HL-60/S4 treated with retinoic acid at 250 ng/mL for 4 days and 3 days (cell line): ENCODE measurements at regions not wholly inside any gene's neighbourhood (a gene's known extent, or its start where the extent isn't known, plus 50 kb on each side); places are given as distances from the start of the nearest gene placed in this dataset.
"Not testable (repeated sequence)": the region's sequence is repeated elsewhere in the genome, so short reads cannot be mapped to it uniquely, and the experiment has no call there.

Experiments used
- in situ Hi-C: fragments of 300-500 bp; cut with MboI; formaldehyde crosslinking; loops from 2 replicates; pipeline ENCODE4 v1.7.0; 2022; ENCODE audit warnings: low sequenced_read_pairs

GRCh38 chr11:115616971-115617370 is 112.8 kb upstream of the CADM1 start:
- in situ Hi-C loops = no loop called here

GRCh38 chr11:115613986-115614632 is 109.9 kb upstream of the CADM1 start:
- in situ Hi-C loops = no loop called here

- in situ Hi-C loops = no loop called here
These were observed 108.8 kb upstream of the CADM1 start for GRCh38 chr11:115613004-115613403.

GRCh38 chr11:115612046-115612730 is 108.0 kb upstream of the CADM1 start:
- in situ Hi-C loops = no loop called here

- in situ Hi-C loops = no loop called here
These were observed 107.1 kb upstream of the CADM1 start for GRCh38 chr11:115611343-115611742.

GRCh38 chr11:115610908-115611307 is 106.7 kb upstream of the CADM1 start:
- in situ Hi-C loops = no loop called here

GRCh38 chr11:115610234-115610633 is 106.0 kb upstream of the CADM1 start:
- in situ Hi-C loops = not testable (repeated sequence)

- in situ Hi-C loops = no loop called here
These were observed 104.8 kb upstream of the CADM1 start for GRCh38 chr11:115608976-115609375.

- in situ Hi-C loops = no loop called here
These were observed 103.5 kb upstream of the CADM1 start for GRCh38 chr11:115607621-115608221.

GRCh38 chr11:115606498-115607220 is 102.4 kb upstream of the CADM1 start:
- in situ Hi-C loops = no loop called here

GRCh38 chr11:115605871-115606497 is 101.8 kb upstream of the CADM1 start:
- in situ Hi-C loops = no loop called here

GRCh38 chr11:115605397-115605796 is 101.2 kb upstream of the CADM1 start:
- in situ Hi-C loops = not testable (repeated sequence)

- in situ Hi-C loops = no loop called here
These were observed 94.9 kb upstream of the CADM1 start for GRCh38 chr11:115599125-115599524.

GRCh38 chr11:115598257-115598901 is 94.2 kb upstream of the CADM1 start:
- in situ Hi-C loops = no loop called here

GRCh38 chr11:115591380-115591779 is 87.2 kb upstream of the CADM1 start:
- in situ Hi-C loops = no loop called here

GRCh38 chr11:115590254-115590653 is 86.0 kb upstream of the CADM1 start:
- in situ Hi-C loops = no loop called here

- in situ Hi-C loops = no loop called here
These were observed 83.6 kb upstream of the CADM1 start for GRCh38 chr11:115587718-115588342.

- in situ Hi-C loops = no loop called here
These were observed 81.3 kb upstream of the CADM1 start for GRCh38 chr11:115585361-115586024.

- in situ Hi-C loops = no loop called here
These were observed 77.8 kb upstream of the CADM1 start for GRCh38 chr11:115581871-115582639.
